Endothelial cell of umbilical vein (primary cell): ENCODE measurements at regions not wholly inside any gene's neighbourhood (a gene's known extent, or its start where the extent isn't known, plus 50 kb on each side); places are given as distances from the start of the nearest gene placed in this dataset.

Experiments
- BruUV-seq: library from RNA; stranded (reverse); fragments of 400-500 nt; replicated peaks from 2 replicates; lab custom pipeline; 2021; lab: Mats Ljungman, UMichigan
- CTCF ChIA-PET: fragments of 300-600, 350-600 bp; sonication (Branson Sonifier 250); formaldehyde crosslinking; loops from one replicate; lab custom pipeline; 2021; ENCODE audit warnings: antibody characterized with exemption, inconsistent platforms; lab: Charles Lee
- POLR2A ChIA-PET: fragments of 300-600, 350-600 bp; sonication (Branson Sonifier 250); formaldehyde crosslinking; loops from one replicate; lab custom pipeline; 2021; ENCODE audit warnings: antibody characterized with exemption, inconsistent platforms; lab: Charles Lee
- DNase-seq: peaks from one replicate; pipeline ENCODE4 v3.0.0-alpha.2; 2011; ENCODE audit warnings: low read depth, low spot score
- FAIRE-seq: peaks from 2 replicates; lab custom pipeline; 2011; peaks lifted over from hg19 to GRCh38; lab: Jason Lieb, UNC
- H2AFZ ChIP-seq: 2 replicates; pipeline ENCODE4 v1.6.0; 2012; ENCODE audit warnings: low read depth, low read length, control low read depth, inconsistent platforms
- H3K27ac ChIP-seq: 2 replicates; pipeline ENCODE4 v1.5.1; 2011; ENCODE audit warnings: low read depth, mild to moderate bottlenecking, control low read depth, low read length, moderate library complexity; ENCODE audit not compliant: insufficient read depth
- H3K27me3 ChIP-seq, 2 experiments: 2 replicates each; pipeline versions ENCODE4 v1.6.0 to v1.6.1; 2011; ENCODE audit warnings: low read length in 2 of 2, mixed read lengths in 1 of 2; ENCODE audit not compliant: control insufficient read depth in 2 of 2, insufficient read depth in 2 of 2
- H3K36me3 ChIP-seq, 2 experiments: 2 replicates in 1 of 2; 3 replicates in 1 of 2; pipeline ENCODE4 v1.5.1; 2011; ENCODE audit warnings: low read length in 2 of 2, mild to moderate bottlenecking in 1 of 2, moderate library complexity in 1 of 2; ENCODE audit not compliant: control insufficient read depth in 2 of 2, insufficient read depth in 2 of 2; ENCODE audit errors: extremely low read depth in 1 of 2
- H3K4me1 ChIP-seq: 3 replicates; pipeline ENCODE4 v1.5.1; 2011; ENCODE audit warnings: mild to moderate bottlenecking, low read length; ENCODE audit not compliant: control insufficient read depth, insufficient read depth; ENCODE audit errors: extremely low read depth
- H3K4me2 ChIP-seq: 2 replicates; pipeline ENCODE4 v1.6.1; 2011; ENCODE audit warnings: low read length, control low read depth, mixed read lengths; ENCODE audit not compliant: insufficient read depth
- H3K4me3 ChIP-seq, 3 experiments: fragments of 200-600 bp in 1 of 3; sonication (generic), shearing (Covaris generic) in 1 of 3; replicated peaks in 1 of 3; 2 replicates each; pipeline ENCODE4 v1.5.1; 2011 to 2016; ENCODE audit warnings: control low read depth in 3 of 3, low read length in 3 of 3, mild to moderate bottlenecking in 2 of 3, inconsistent platforms in 1 of 3, low read depth in 1 of 3, moderate library complexity in 1 of 3; ENCODE audit not compliant: insufficient read depth in 1 of 3
- H3K79me2 ChIP-seq: 2 replicates; pipeline ENCODE4 v1.6.0; 2012; ENCODE audit warnings: low read length, inconsistent platforms; ENCODE audit not compliant: control insufficient read depth, insufficient read depth
- H3K9ac ChIP-seq: replicated peaks from 2 replicates; pipeline ENCODE3; 2011; ENCODE audit warnings: low read length, control low read depth; ENCODE audit not compliant: insufficient read depth; ENCODE audit errors: extremely low read depth
- H3K9me1 ChIP-seq: replicated peaks from 3 replicates; pipeline ENCODE4 v1.6.0; 2011; ENCODE audit warnings: mild to moderate bottlenecking, low read length; ENCODE audit not compliant: control insufficient read depth, insufficient read depth; ENCODE audit errors: extremely low read depth
- H3K9me3 ChIP-seq: replicated peaks from 2 replicates; pipeline ENCODE4 v1.5.1; 2012; ENCODE audit warnings: low read length, inconsistent platforms; ENCODE audit not compliant: control insufficient read depth, insufficient read depth
- H4K20me1 ChIP-seq: replicated peaks from 2 replicates; pipeline ENCODE3; 2011; ENCODE audit warnings: mild to moderate bottlenecking, low read length; ENCODE audit not compliant: control insufficient read depth, insufficient read depth; ENCODE audit errors: extremely low read depth
- CTCF ChIP-seq, 2 donors: IDR thresholded peaks; 1 replicate in 1 of 2; 2 replicates in 1 of 2; pipeline ENCODE4 v1.5.1; 2011; ENCODE audit warnings: low read length in 2 of 2, mild to moderate bottlenecking in 2 of 2, moderate library complexity in 2 of 2, control low read depth in 1 of 2, inconsistent platforms in 1 of 2, low read depth in 1 of 2; ENCODE audit not compliant: insufficient read depth in 1 of 2; ENCODE audit errors: extremely low read depth in 1 of 2
- EZH2 ChIP-seq: IDR thresholded peaks from 2 replicates; pipeline ENCODE4 v1.6.1; 2012; ENCODE audit warnings: borderline replicate concordance, low read depth, mild to moderate bottlenecking, moderate library complexity, low read length, inconsistent platforms; ENCODE audit not compliant: severe bottlenecking
- FOS ChIP-seq: IDR thresholded peaks from 2 replicates; pipeline ENCODE4 v1.6.1; 2011; ENCODE audit warnings: mild to moderate bottlenecking, low read length, moderate library complexity, borderline replicate concordance; ENCODE audit not compliant: insufficient read depth
- GATA2 ChIP-seq: IDR thresholded peaks from 2 replicates; pipeline ENCODE4 v1.7.0; 2011; ENCODE audit warnings: low read depth, mild to moderate bottlenecking, moderate library complexity, mixed read lengths, low read length; ENCODE audit not compliant: insufficient read length, insufficient read depth
- JUN ChIP-seq: IDR thresholded peaks from 2 replicates; pipeline ENCODE4 v1.6.1; 2011; ENCODE audit warnings: borderline replicate concordance, low read depth; ENCODE audit not compliant: insufficient read length, insufficient read depth
- MAX ChIP-seq: IDR thresholded peaks from 2 replicates; pipeline ENCODE4 v1.6.1; 2011; ENCODE audit not compliant: insufficient read depth, insufficient read length
- MYC ChIP-seq: IDR thresholded peaks from one replicate; pipeline ENCODE4 v1.6.1; 2011; ENCODE audit warnings: mild to moderate bottlenecking, low read depth, low read length
- POLR2A ChIP-seq: IDR thresholded peaks from 2 replicates; pipeline ENCODE4 v1.6.1; 2012; ENCODE audit warnings: low read depth, mild to moderate bottlenecking, control low read depth, low read length
- POLR2AphosphoS5 ChIP-seq: IDR thresholded peaks from 2 replicates; pipeline ENCODE4 v1.6.1; 2012; ENCODE audit warnings: low read depth, mild to moderate bottlenecking, control low read depth, low read length, moderate library complexity; ENCODE audit not compliant: insufficient read depth
- dilution Hi-C: fragments of 300-500 bp; cut with MboI; formaldehyde crosslinking; loops from one replicate; pipeline ENCODE4 v1.15.0; 2019; ENCODE audit warnings: low sequenced_read_pairs; ENCODE audit not compliant: extremely low pct_ligation_motif_present
- intact Hi-C: fragments of 100-400 bp; cut with micrococcal nuclease; formaldehyde crosslinking; loops from one replicate; pipeline ENCODE4 v1.10.0; 2022

GRCh38 chr10:65710306-65710705 lies 1215.5 kb upstream of the LRRTM3 start:
- Histone ChIP-seq H4K20me1 (no peaks in the 10 kb centered on the region), H3K9me1 (no peaks in the 10 kb centered on the region), H3K27me3 (no peaks in the 10 kb centered on the region), H3K27ac (no peak overlapping the region), H3K9me3 (no peaks in the 10 kb centered on the region), H3K4me3 (no peak overlapping the region), H3K79me2 (no peaks in the 10 kb centered on the region), H2AFZ (no peak overlapping the region), H3K36me3 (no peaks in the 10 kb centered on the region), H3K4me1 (no peaks in the 10 kb centered on the region), H3K4me2 (no peak overlapping the region), H3K9ac (no peak overlapping the region)
- dilution Hi-C loops (no loop called here), intact Hi-C loops (no loop called here)
- no peak for DNase-seq
- FAIRE-seq: no peak
- CTCF ChIA-PET: no interaction called here
- POLR2A ChIA-PET: no interaction called here
- BruUV-seq: no TSS peak
- no peak for TF ChIP-seq CTCF (IDR thresholded peaks at IDR 0.05; ENCODE audit: extremely low read depth in 1 of 2, insufficient read depth in 1 of 2, low read depth in 1 of 2, low read length in 2 of 2)
- no peak for TF ChIP-seq JUN
- no peak for TF ChIP-seq FOS
- no peak for TF ChIP-seq MYC
- no peak for TF ChIP-seq POLR2AphosphoS5
- TF ChIP-seq GATA2: no peak
- TF ChIP-seq MAX: no peak
- no peak for TF ChIP-seq EZH2
- TF ChIP-seq POLR2A: no peak
